HL-60 (cell line): ENCODE measurements at regions not wholly inside any gene's neighbourhood (a gene's known extent, or its start where the extent isn't known, plus 50 kb on each side); places are given as distances from the start of the nearest gene placed in this dataset.

Experiments
- DNase-seq, 2 experiments: peaks; one replicate each; pipeline ENCODE4 v3.0.0-alpha.2; 2010 to 2020; ENCODE audit warnings: low read depth in 1 of 2, low spot score in 1 of 2
- H3K27ac ChIP-seq: fragments of 250-450 bp; sonication (Bioruptor Pico); replicated peaks from 2 replicates; pipeline ENCODE4 v1.5.1; 2020; ENCODE audit warnings: mild to moderate bottlenecking, moderate library complexity
- H3K27me3 ChIP-seq: fragments of 250-450 bp; sonication (Bioruptor Pico); 2 replicates; pipeline ENCODE4 v1.5.1; 2021; ENCODE audit warnings: mild to moderate bottlenecking, moderate library complexity; ENCODE audit not compliant: insufficient read depth, poor library complexity, severe bottlenecking
- H3K4me3 ChIP-seq: replicated peaks from 2 replicates; pipeline ENCODE4 v1.5.1; 2011; ENCODE audit warnings: mild to moderate bottlenecking, control low read depth, low read length; ENCODE audit not compliant: insufficient read depth
- CTCF ChIP-seq: IDR thresholded peaks from one replicate; pipeline ENCODE4 v1.5.1; 2011; ENCODE audit warnings: low read length, control low read depth, inconsistent platforms; ENCODE audit not compliant: insufficient read depth
- GABPA ChIP-seq: IDR thresholded peaks from 2 replicates; pipeline ENCODE4 v1.6.1; 2012; ENCODE audit warnings: low read depth
- POLR2AphosphoS5 ChIP-seq: IDR thresholded peaks from 2 replicates; pipeline ENCODE4 v1.6.1; 2012; ENCODE audit warnings: low read depth
- REST ChIP-seq: IDR thresholded peaks from 2 replicates; pipeline ENCODE4 v1.6.1; 2012; ENCODE audit warnings: low read depth; ENCODE audit not compliant: insufficient replicate concordance
- SPI1 ChIP-seq: IDR thresholded peaks from 2 replicates; pipeline ENCODE4 v1.6.1; 2012; ENCODE audit warnings: low read depth, mild to moderate bottlenecking, borderline replicate concordance

- Histone ChIP-seq H3K27ac (no peak overlapping the region), H3K27me3 (peaks cover 3% of the 10 kb centered on the region), H3K4me3 (no peak overlapping the region)
- TF ChIP-seq SPI1 (no peak), GABPA (no peak), POLR2AphosphoS5 (no peak), CTCF (no peak), REST (no peak)
- no peak for DNase-seq
Measured at GRCh38 chr10:117492504-117492903, 50.0 kb upstream of the EMX2 start.

- TF ChIP-seq SPI1 (no peak), GABPA (no peak), POLR2AphosphoS5 (no peak), CTCF (no peak), REST (no peak)
- Histone ChIP-seq H3K27ac (no peak overlapping the region), H3K27me3 (no peaks in the 10 kb centered on the region), H3K4me3 (no peak overlapping the region)
- no peak for DNase-seq
Measured at GRCh38 chr10:117488004-117488403, 54.5 kb upstream of the EMX2 start.

- DNase-seq: no peak
- no peak overlapping the region for H3K27ac ChIP-seq
- H3K4me3 ChIP-seq: no peak overlapping the region
- no peaks in the 10 kb centered on the region for H3K27me3 ChIP-seq
- no peak for TF ChIP-seq CTCF
- TF ChIP-seq POLR2AphosphoS5: no peak
- TF ChIP-seq REST: no peak
- no peak for TF ChIP-seq GABPA
- no peak for TF ChIP-seq SPI1
Measured at GRCh38 chr10:117486606-117487005, 55.9 kb upstream of the EMX2 start.
